ENCODE measurements at regions not wholly inside any gene's neighbourhood (a gene's known extent, or its start where the extent isn't known, plus 50 kb on each side); places are given as distances from the start of the nearest gene placed in this dataset.

- peaks cover 14% of the 10 kb centered on the region for H3K4me1 ChIP-seq
- no peaks in the 10 kb centered on the region for H3K36me3 ChIP-seq
- H3K4me1 Mint-ChIP-seq: no peaks in the 10 kb centered on the region
- H3K9ac ChIP-seq: no peak overlapping the region
- no peaks in the 10 kb centered on the region for H3K27me3 Mint-ChIP-seq (ENCODE audit: insufficient read depth, low read depth)
- no peak overlapping the region for H3K4me3 Mint-ChIP-seq
- H3F3A ChIP-seq (ENCODE audit: low read depth): peaks cover 14% of the 10 kb centered on the region
- H3K9me3 ChIP-seq (ENCODE audit: low read depth): no peaks in the 10 kb centered on the region
- no peak overlapping the region for H3K4me3 ChIP-seq
- H3K36me3 Mint-ChIP-seq: no peaks in the 10 kb centered on the region
- H3K27ac ChIP-seq: no peak overlapping the region
- no peak overlapping the region for H2AFZ ChIP-seq (replicated peaks)
- TF ChIP-seq EZH2phosphoT487 (IDR thresholded peaks at IDR 0.05) (no peak), EZH2 (IDR thresholded peaks at IDR 0.05) (no peak)
- TF ChIP-seq, protein P1, sequence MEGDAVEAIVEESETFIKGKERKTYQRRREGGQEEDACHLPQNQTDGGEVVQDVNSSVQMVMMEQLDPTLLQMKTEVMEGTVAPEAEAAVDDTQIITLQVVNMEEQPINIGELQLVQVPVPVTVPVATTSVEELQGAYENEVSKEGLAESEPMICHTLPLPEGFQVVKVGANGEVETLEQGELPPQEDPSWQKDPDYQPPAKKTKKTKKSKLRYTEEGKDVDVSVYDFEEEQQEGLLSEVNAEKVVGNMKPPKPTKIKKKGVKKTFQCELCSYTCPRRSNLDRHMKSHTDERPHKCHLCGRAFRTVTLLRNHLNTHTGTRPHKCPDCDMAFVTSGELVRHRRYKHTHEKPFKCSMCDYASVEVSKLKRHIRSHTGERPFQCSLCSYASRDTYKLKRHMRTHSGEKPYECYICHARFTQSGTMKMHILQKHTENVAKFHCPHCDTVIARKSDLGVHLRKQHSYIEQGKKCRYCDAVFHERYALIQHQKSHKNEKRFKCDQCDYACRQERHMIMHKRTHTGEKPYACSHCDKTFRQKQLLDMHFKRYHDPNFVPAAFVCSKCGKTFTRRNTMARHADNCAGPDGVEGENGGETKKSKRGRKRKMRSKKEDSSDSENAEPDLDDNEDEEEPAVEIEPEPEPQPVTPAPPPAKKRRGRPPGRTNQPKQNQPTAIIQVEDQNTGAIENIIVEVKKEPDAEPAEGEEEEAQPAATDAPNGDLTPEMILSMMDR (IDR thresholded peaks at IDR 0.05): no peak
- H3K79me2 ChIP-seq (ENCODE audit: low read depth): no peaks in the 10 kb centered on the region
- no peaks in the 10 kb centered on the region for H3K27me3 ChIP-seq
- DNase-seq (ENCODE audit: low spot score): no peak
- peaks cover 17% of the 10 kb centered on the region for H4K20me1 ChIP-seq (ENCODE audit: low read depth)
- no peaks in the 10 kb centered on the region for H3K9me3 Mint-ChIP-seq
- H3K4me2 ChIP-seq: no peak overlapping the region
- no peak overlapping the region for H3K27ac Mint-ChIP-seq
These were observed 277.8 kb upstream of the B3GAT1 start for GRCh38 chr11:134689886-134690285.

GRCh38 chr11:134687548-134687947, 275.5 kb upstream of the B3GAT1 start:
- no peak overlapping the region for H2AFZ ChIP-seq (replicated peaks)
- no peaks in the 10 kb centered on the region for H3K9me3 Mint-ChIP-seq
- H4K20me1 ChIP-seq (ENCODE audit: low read depth): peaks cover 17% of the 10 kb centered on the region
- H3K4me2 ChIP-seq: no peak overlapping the region
- H3K4me3 Mint-ChIP-seq: no peak overlapping the region
- H3K4me1 Mint-ChIP-seq: no peaks in the 10 kb centered on the region
- H3K4me1 ChIP-seq: peaks cover 14% of the 10 kb centered on the region
- no peaks in the 10 kb centered on the region for H3K79me2 ChIP-seq (ENCODE audit: low read depth)
- no peak overlapping the region for H3K4me3 ChIP-seq
- no peaks in the 10 kb centered on the region for H3K36me3 Mint-ChIP-seq
- no peak overlapping the region for H3K27ac ChIP-seq
- no peaks in the 10 kb centered on the region for H3K36me3 ChIP-seq
- TF ChIP-seq EZH2 (IDR thresholded peaks at IDR 0.05) (no peak), EZH2phosphoT487 (IDR thresholded peaks at IDR 0.05) (no peak)
- TF ChIP-seq, protein P1 (IDR thresholded peaks at IDR 0.05): no peak
- no peak overlapping the region for H3K27ac Mint-ChIP-seq
- H3K9me3 ChIP-seq (ENCODE audit: low read depth): no peaks in the 10 kb centered on the region
- no peak for DNase-seq (ENCODE audit: low spot score)
- no peaks in the 10 kb centered on the region for H3K27me3 ChIP-seq
- no peaks in the 10 kb centered on the region for H3K27me3 Mint-ChIP-seq (ENCODE audit: insufficient read depth, low read depth)
- no peak overlapping the region for H3K9ac ChIP-seq
- H3F3A ChIP-seq (ENCODE audit: low read depth): peaks cover 14% of the 10 kb centered on the region

GRCh38 chr11:134686460-134687061, 274.5 kb upstream of the B3GAT1 start:
- H3K79me2 ChIP-seq (ENCODE audit: low read depth): no peaks in the 10 kb centered on the region
- H3K9ac ChIP-seq: no peak overlapping the region
- H3K27ac ChIP-seq: no peak overlapping the region
- no peaks in the 10 kb centered on the region for H3K9me3 ChIP-seq (ENCODE audit: low read depth)
- H4K20me1 ChIP-seq (ENCODE audit: low read depth): peaks cover 17% of the 10 kb centered on the region
- H3K9me3 Mint-ChIP-seq: no peaks in the 10 kb centered on the region
- H3K4me1 ChIP-seq: peaks cover 14% of the 10 kb centered on the region
- H3K36me3 ChIP-seq: no peaks in the 10 kb centered on the region
- H3K4me2 ChIP-seq: no peak overlapping the region
- H3K4me3 Mint-ChIP-seq: no peak overlapping the region
- DNase-seq (ENCODE audit: low spot score): peak; percentile 63
- TF ChIP-seq EZH2 (IDR thresholded peaks at IDR 0.05): no peak
- H3K4me3 ChIP-seq: no peak overlapping the region
- no peak overlapping the region for H2AFZ ChIP-seq (replicated peaks)
- peaks cover 14% of the 10 kb centered on the region for H3F3A ChIP-seq (ENCODE audit: low read depth)
- H3K27ac Mint-ChIP-seq: no peak overlapping the region
- no peaks in the 10 kb centered on the region for H3K27me3 ChIP-seq
- no peaks in the 10 kb centered on the region for H3K4me1 Mint-ChIP-seq
- no peaks in the 10 kb centered on the region for H3K36me3 Mint-ChIP-seq
- no peaks in the 10 kb centered on the region for H3K27me3 Mint-ChIP-seq (ENCODE audit: insufficient read depth, low read depth)

DNA sequence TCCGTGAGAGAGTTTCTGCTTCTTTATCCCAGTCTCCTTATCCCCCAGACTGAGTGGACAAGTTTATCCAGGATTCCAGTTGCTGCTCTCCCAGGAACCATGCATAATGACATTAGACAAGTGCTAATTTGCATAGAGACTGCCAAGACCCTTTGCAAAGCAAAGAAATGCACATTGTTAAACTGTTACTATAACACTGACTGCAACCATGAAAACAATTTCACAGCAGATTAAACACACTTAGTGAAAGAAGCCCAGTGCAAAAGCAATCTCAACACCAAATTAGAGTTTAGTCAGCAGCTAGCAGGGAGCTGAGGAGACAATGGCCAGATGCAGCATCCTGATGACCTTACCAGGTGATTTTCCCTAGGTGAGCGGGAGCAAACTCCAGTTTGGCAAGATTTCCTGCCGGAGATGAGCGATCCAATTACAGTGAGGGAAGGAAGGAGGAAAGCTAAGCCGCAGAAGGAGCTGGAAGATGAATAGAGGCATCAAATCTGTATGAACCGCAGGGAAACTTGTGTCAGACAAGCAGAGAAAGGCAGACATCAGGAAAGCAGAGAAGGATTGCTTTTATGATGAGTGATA, 273.8 kb upstream of the B3GAT1 start:
- no peaks in the 10 kb centered on the region for H3K36me3 ChIP-seq
- peaks cover 14% of the 10 kb centered on the region for H3F3A ChIP-seq (ENCODE audit: low read depth)
- no peak overlapping the region for H3K27ac Mint-ChIP-seq
- H3K27ac ChIP-seq: no peak overlapping the region
- peaks cover 17% of the 10 kb centered on the region for H4K20me1 ChIP-seq (ENCODE audit: low read depth)
- no peak overlapping the region for H2AFZ ChIP-seq (replicated peaks)
- no peak overlapping the region for H3K4me3 ChIP-seq
- TF ChIP-seq, protein P1 (IDR thresholded peaks at IDR 0.05): no peak
- TF ChIP-seq EZH2 (IDR thresholded peaks at IDR 0.05) (no peak), EZH2phosphoT487 (IDR thresholded peaks at IDR 0.05) (no peak)
- no peaks in the 10 kb centered on the region for H3K27me3 ChIP-seq
- no peaks in the 10 kb centered on the region for H3K9me3 ChIP-seq (ENCODE audit: low read depth)
- H3K9me3 Mint-ChIP-seq: no peaks in the 10 kb centered on the region
- H3K27me3 Mint-ChIP-seq (ENCODE audit: insufficient read depth, low read depth): no peaks in the 10 kb centered on the region
- no peaks in the 10 kb centered on the region for H3K79me2 ChIP-seq (ENCODE audit: low read depth)
- H3K4me3 Mint-ChIP-seq: no peak overlapping the region
- no peaks in the 10 kb centered on the region for H3K4me1 Mint-ChIP-seq
- no peak overlapping the region for H3K9ac ChIP-seq
- DNase-seq (ENCODE audit: low spot score): peak; percentile 33
- H3K4me1 ChIP-seq: peaks cover 14% of the 10 kb centered on the region
- H3K36me3 Mint-ChIP-seq: no peaks in the 10 kb centered on the region
- H3K4me2 ChIP-seq: peak overlapping the region; percentile 29
